Retinal pigment epithelial cell (primary cell): ENCODE measurements at regions not wholly inside any gene's neighbourhood (a gene's known extent, or its start where the extent isn't known, plus 50 kb on each side); places are given as distances from the start of the nearest gene placed in this dataset.

ENCODE experiments used
- DNase-seq: peaks from one replicate; pipeline ENCODE4 v3.0.0-alpha.2; 2010; ENCODE audit warnings: low read depth
- H3K4me3 ChIP-seq: 2 replicates; pipeline ENCODE4 v1.5.1; 2011; ENCODE audit warnings: mild to moderate bottlenecking, low read length, control low read depth, moderate library complexity
- CTCF ChIP-seq: conservative IDR thresholded peaks from 2 replicates; pipeline ENCODE4 v1.5.1; 2011; ENCODE audit warnings: low read depth, low read length, control low read depth, inconsistent platforms

- no peak overlapping the region for H3K4me3 ChIP-seq
- no peak for DNase-seq
- TF ChIP-seq CTCF = no peak
These were observed 596.7 kb downstream of the SLC6A15 start for GRCh38 chr12:84315926-84316325.

- no peak for TF ChIP-seq CTCF
- DNase-seq = no peak
- no peak overlapping the region for H3K4me3 ChIP-seq
These were observed 599.3 kb downstream of the SLC6A15 start for GRCh38 chr12:84313323-84313675.

GRCh38 chr12:84308211-84308610 is 604.4 kb downstream of the SLC6A15 start:
- H3K4me3 ChIP-seq = no peak overlapping the region
- DNase-seq = no peak
- TF ChIP-seq CTCF = no peak

GRCh38 chr12:84305144-84305543 is 607.5 kb downstream of the SLC6A15 start:
- TF ChIP-seq CTCF = no peak
- DNase-seq = no peak
- H3K4me3 ChIP-seq = no peak overlapping the region

- DNase-seq = no peak
- H3K4me3 ChIP-seq = no peak overlapping the region
- no peak for TF ChIP-seq CTCF
These were observed 618.4 kb downstream of the SLC6A15 start for GRCh38 chr12:84294246-84294645.

GRCh38 chr12:84290168-84290567 is 622.4 kb downstream of the SLC6A15 start:
- no peak overlapping the region for H3K4me3 ChIP-seq
- TF ChIP-seq CTCF = no peak
- no peak for DNase-seq

GRCh38 chr12:84277986-84278385 is 634.6 kb downstream of the SLC6A15 start:
- TF ChIP-seq CTCF = no peak
- DNase-seq = no peak
- no peak overlapping the region for H3K4me3 ChIP-seq
